A549 (cell line): ENCODE measurements at regions not wholly inside any gene's neighbourhood (a gene's known extent, or its start where the extent isn't known, plus 50 kb on each side); places are given as distances from the start of the nearest gene placed in this dataset.

ENCODE experiments used
- ATAC-seq, 2 experiments: fragments of 200-7000 bp in 1 of 2; fragments of >200 bp in 1 of 2; cut with Nextera tagmentation in 1 of 2; cut with Tn5 transposase in 1 of 2; 3 replicates each; pipeline versions ENCODE4 v1.8.0 to v1.9.1; 2018 to 2020; ENCODE audit warnings: mild to moderate bottlenecking in 1 of 2, moderate library complexity in 1 of 2
- CTCF ChIA-PET: fragments of 300-600 bp; sonication (Branson Sonifier 250); formaldehyde crosslinking; extraction: SDS; loops from one replicate; lab custom pipeline; 2021; ENCODE audit warnings: antibody characterized with exemption, inconsistent platforms; lab: Yijun Ruan, JAX
- POLR2A ChIA-PET: fragments of 350-600 bp; formaldehyde crosslinking; extraction: SDS; loops from one replicate; lab custom pipeline; 2021; ENCODE audit warnings: antibody characterized with exemption, inconsistent platforms; lab: Yijun Ruan, JAX
- DNase-seq, 2 experiments: peaks; one replicate each; pipeline versions ENCODE4 v3.0.0 to v3.0.0-alpha.2; 2011 to 2016; ENCODE audit warnings: low read depth in 1 of 2, low spot score in 1 of 2
- FAIRE-seq: peaks from 2 replicates; lab custom pipeline; 2011; peaks lifted over from hg19 to GRCh38; lab: Jason Lieb, UNC
- H3K27ac ChIP-seq, 2 experiments: fragments of >200 bp; sonication (Bioruptor Twin); formaldehyde crosslinking; 3 replicates each; pipeline ENCODE4 v1.5.1; 2016 to 2017
- H3K4me1 ChIP-seq: fragments of >200 bp; sonication (Bioruptor Twin); formaldehyde crosslinking; 3 replicates; pipeline ENCODE4 v1.6.1; 2016
- H3K4me2 ChIP-seq: fragments of >200 bp; sonication (Bioruptor Twin); formaldehyde crosslinking; 3 replicates; pipeline ENCODE4 v1.6.1; 2016
- H3K4me3 ChIP-seq: fragments of >200 bp; sonication (Bioruptor Twin); formaldehyde crosslinking; 3 replicates; pipeline ENCODE4 v1.5.1; 2016
- H3K9me3 ChIP-seq: fragments of >200 bp; sonication (Bioruptor Twin); formaldehyde crosslinking; 3 replicates; pipeline ENCODE4 v1.6.1; 2016
- BHLHE40 ChIP-seq: IDR thresholded peaks from 2 replicates; pipeline ENCODE4 v1.6.1; 2012; ENCODE audit warnings: low read depth, low read length, inconsistent platforms
- CBX2 ChIP-seq: fragments of 200-600 bp; sonication (generic); IDR thresholded peaks from 2 replicates; pipeline ENCODE4 v1.6.1; 2016; ENCODE audit warnings: low read depth, mild to moderate bottlenecking, borderline replicate concordance
- CEBPB ChIP-seq, 2 experiments: fragments of >200 bp in 1 of 2; sonication (Bioruptor Twin) in 1 of 2; formaldehyde crosslinking in 1 of 2; IDR thresholded peaks; 2 replicates each; pipeline ENCODE4 v1.6.1; 2012 to 2016
- EHF ChIP-seq: fragments of 250-450 bp; sonication (Bioruptor Pico); IDR thresholded peaks from 2 replicates; pipeline ENCODE4 v1.5.0; 2020; ENCODE audit warnings: mild to moderate bottlenecking
- EHMT2 ChIP-seq: fragments of 200-600 bp; sonication (generic); IDR thresholded peaks from 2 replicates; pipeline ENCODE4 v1.6.1; 2016; ENCODE audit warnings: antibody characterized with exemption, low read depth, mild to moderate bottlenecking, moderate library complexity
- FOSB ChIP-seq: fragments of 250-450 bp; sonication (Bioruptor Pico); IDR thresholded peaks from 2 replicates; pipeline ENCODE4 v1.5.0; 2020; ENCODE audit warnings: mild to moderate bottlenecking, moderate library complexity
- FOSL2 ChIP-seq, 2 experiments: fragments of 450-650 bp in 1 of 2; fragments of >200 bp in 1 of 2; sonication (Bioruptor Twin) in 1 of 2; formaldehyde crosslinking; IDR thresholded peaks; 2 replicates each; pipeline versions ENCODE4 v1.5.0 to v1.6.1; 2016 to 2020; ENCODE audit warnings: mild to moderate bottlenecking in 1 of 2, moderate library complexity in 1 of 2
- GATA3 ChIP-seq: IDR thresholded peaks from 2 replicates; pipeline ENCODE4 v1.6.1; 2012; ENCODE audit warnings: borderline replicate concordance
- HOXA7 ChIP-seq: fragments of 250-450 bp; sonication (Bioruptor Pico); IDR thresholded peaks from 2 replicates; pipeline ENCODE4 v1.5.0; 2020; ENCODE audit warnings: mild to moderate bottlenecking, moderate library complexity
- JUN ChIP-seq, 2 experiments: fragments of >200 bp; sonication (Bioruptor Twin); formaldehyde crosslinking; IDR thresholded peaks; 2 replicates in 1 of 2; 3 replicates in 1 of 2; pipeline ENCODE4 v1.6.1; 2016 to 2017
- KDM1A ChIP-seq: fragments of 200-600 bp; sonication (generic); IDR thresholded peaks from 2 replicates; pipeline ENCODE4 v1.6.1; 2016; ENCODE audit warnings: low read depth, mild to moderate bottlenecking
- MAFK ChIP-seq: fragments of 450-650 bp; IDR thresholded peaks from 2 replicates; pipeline ENCODE4 v1.6.1; 2014; ENCODE audit not compliant: partially characterized antibody
- MYC ChIP-seq: IDR thresholded peaks from 2 replicates; pipeline ENCODE4 v1.6.1; 2012; ENCODE audit warnings: mild to moderate bottlenecking, inconsistent platforms, low read length, improper control_type of control experiment, borderline replicate concordance
- NPAS2 ChIP-seq: fragments of 250-450 bp; sonication (Bioruptor Pico); IDR thresholded peaks from 2 replicates; pipeline ENCODE4 v1.8.0; 2022; ENCODE audit warnings: mild to moderate bottlenecking, moderate library complexity, borderline replicate concordance
- NR3C1 ChIP-seq: fragments of >200 bp; sonication (Bioruptor Twin); formaldehyde crosslinking; IDR thresholded peaks from 3 replicates; pipeline ENCODE4 v1.6.1; 2017
- PHF8 ChIP-seq: fragments of 200-600 bp; sonication (generic); IDR thresholded peaks from 2 replicates; pipeline ENCODE4 v1.6.1; 2016; ENCODE audit warnings: low read depth, mild to moderate bottlenecking, antibody characterized with exemption, moderate library complexity, borderline replicate concordance
- SREBF2 ChIP-seq: fragments of 450-650 bp; IDR thresholded peaks from 2 replicates; pipeline ENCODE4 v1.6.1; 2014; ENCODE audit warnings: mild to moderate bottlenecking, moderate library complexity
- TP53 ChIP-seq: fragments of 250-450 bp; sonication (Bioruptor Pico); IDR thresholded peaks from 2 replicates; pipeline ENCODE4 v1.5.0; 2021; ENCODE audit warnings: mild to moderate bottlenecking, moderate library complexity
- ZFP36 ChIP-seq: fragments of 450-650 bp; IDR thresholded peaks from 2 replicates; pipeline ENCODE4 v1.6.1; 2014; ENCODE audit warnings: borderline replicate concordance; ENCODE audit not compliant: partially characterized antibody
- WGBS: methylation state at CpG from one replicate; pipeline ENCODE4 v1.1.6; 2017; ENCODE audit errors: missing lambda C conversion rate; 5-methylcytosine and 5-hydroxymethylcytosine counted together
- TF ChIP-seq, protein P1 (sequence below): fragments of 250-450 bp; sonication (Bioruptor Pico); IDR thresholded peaks from 2 replicates; pipeline ENCODE4 v1.5.0; 2021; ENCODE audit warnings: mild to moderate bottlenecking, moderate library complexity, borderline replicate concordance
- TF ChIP-seq, protein P2 (sequence below): fragments of 250-450 bp; sonication (Bioruptor Pico); IDR thresholded peaks from 2 replicates; pipeline ENCODE4 v1.5.0; 2020; ENCODE audit warnings: low read depth, mild to moderate bottlenecking, moderate library complexity
- TF ChIP-seq, protein P3 (sequence below): fragments of >200 bp; sonication (Bioruptor Twin); formaldehyde crosslinking; IDR thresholded peaks from 3 replicates; pipeline ENCODE4 v1.5.1; 2016
- TF ChIP-seq, protein P4 (sequence below): IDR thresholded peaks from 2 replicates; pipeline ENCODE4 v1.6.1; 2012
- TF ChIP-seq, protein P5 (sequence below): fragments of 150-350 bp; IDR thresholded peaks from 2 replicates; pipeline ENCODE4 v1.6.1; 2014; ENCODE audit warnings: low read depth, mild to moderate bottlenecking, low read length
- TF ChIP-seq, protein P6 (sequence below): fragments of >200 bp; sonication (Bioruptor Twin); formaldehyde crosslinking; IDR thresholded peaks from 2 replicates; pipeline ENCODE4 v1.6.1; 2016
- TF ChIP-seq, protein P7 (sequence below): fragments of 450-650 bp; IDR thresholded peaks from 2 replicates; pipeline ENCODE4 v1.6.1; 2014; ENCODE audit warnings: antibody characterized with exemption

DNA sequence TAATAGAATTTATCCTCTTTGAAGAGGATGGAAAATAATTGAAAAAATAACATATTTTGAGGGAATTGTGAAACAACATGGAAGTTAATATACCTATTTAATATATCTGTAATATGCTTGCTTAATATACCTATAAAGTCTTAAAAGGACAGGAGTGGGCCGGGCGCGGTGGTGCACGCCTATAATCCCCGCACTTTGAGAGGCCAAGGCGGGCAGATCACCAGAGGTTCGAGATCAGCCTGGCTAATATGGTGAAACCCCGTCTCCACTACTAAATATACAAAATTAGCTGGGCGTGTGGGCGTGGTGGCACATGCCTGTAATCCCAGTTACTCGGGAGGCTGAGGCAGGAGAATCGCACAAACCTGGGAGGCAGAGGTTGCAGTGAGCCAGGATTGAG, 254.9 kb downstream of the TMX3 start:
- TF ChIP-seq NPAS2 (CRISPR knock-in tag): no peak
- TF ChIP-seq BHLHE40: no peak
- ChIA-PET CTCF (no interaction called here), POLR2A (no interaction called here)
- Histone ChIP-seq H3K4me3 (no peak overlapping the region), H3K4me2 (no peak overlapping the region), H3K9me3 (no peaks in the 10 kb centered on the region), H3K27ac (no peak overlapping the region), H3K4me1 (no peaks in the 10 kb centered on the region)
- WGBS: 34% methylated on average over 12 of the region's 12 CpGs
- FAIRE-seq: no peak
- no peak for DNase-seq
- no peak for ATAC-seq

DNA sequence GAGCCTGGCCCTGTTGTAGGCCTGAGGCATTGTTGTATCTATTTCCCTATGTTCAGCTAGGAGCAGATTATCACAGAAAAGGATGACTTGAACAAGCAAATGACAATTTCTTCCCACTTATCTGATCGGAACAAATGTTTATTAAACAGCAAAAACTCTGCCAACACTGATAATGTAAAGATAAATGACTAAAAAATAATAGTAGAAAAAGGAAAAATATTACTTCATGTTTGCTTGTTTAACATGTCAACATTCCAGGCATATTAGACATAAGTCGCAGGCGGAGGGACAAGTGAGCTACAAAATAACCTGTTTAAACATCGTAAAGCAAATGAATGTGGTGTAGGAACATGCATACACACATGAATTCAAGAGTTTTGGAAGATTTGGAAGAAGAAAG, 257.9 kb downstream of the TMX3 start:
- no peak for FAIRE-seq
- WGBS: 12% methylated on average over 4 of the region's 4 CpGs
- H3K4me1 ChIP-seq: no peaks in the 10 kb centered on the region
- CTCF ChIA-PET: no interaction called here
- no peak overlapping the region for H3K4me2 ChIP-seq
- POLR2A ChIA-PET: no interaction called here
- no peak overlapping the region for H3K4me3 ChIP-seq
- no peak for DNase-seq
- no peak for ATAC-seq
- TF ChIP-seq FOSB (no peak), KDM1A (no peak), NR3C1 (no peak), EHMT2 (no peak), BHLHE40 (no peak), GATA3 (no peak), HOXA7 (CRISPR knock-in tag) (no peak), CBX2 (no peak), CEBPB (IDR thresholded peaks at IDR 0.05) (no peak)
- TF ChIP-seq, protein P1, sequence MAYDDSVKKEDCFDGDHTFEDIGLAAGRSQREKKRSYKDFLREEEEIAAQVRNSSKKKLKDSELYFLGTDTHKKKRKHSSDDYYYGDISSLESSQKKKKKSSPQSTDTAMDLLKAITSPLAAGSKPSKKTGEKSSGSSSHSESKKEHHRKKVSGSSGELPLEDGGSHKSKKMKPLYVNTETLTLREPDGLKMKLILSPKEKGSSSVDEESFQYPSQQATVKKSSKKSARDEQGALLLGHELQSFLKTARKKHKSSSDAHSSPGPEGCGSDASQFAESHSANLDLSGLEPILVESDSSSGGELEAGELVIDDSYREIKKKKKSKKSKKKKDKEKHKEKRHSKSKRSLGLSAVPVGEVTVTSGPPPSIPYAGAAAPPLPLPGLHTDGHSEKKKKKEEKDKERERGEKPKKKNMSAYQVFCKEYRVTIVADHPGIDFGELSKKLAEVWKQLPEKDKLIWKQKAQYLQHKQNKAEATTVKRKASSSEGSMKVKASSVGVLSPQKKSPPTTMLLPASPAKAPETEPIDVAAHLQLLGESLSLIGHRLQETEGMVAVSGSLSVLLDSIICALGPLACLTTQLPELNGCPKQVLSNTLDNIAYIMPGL (CRISPR knock-in tag): no peak
- H3K27ac ChIP-seq: no peak overlapping the region
- no peaks in the 10 kb centered on the region for H3K9me3 ChIP-seq

DNA sequence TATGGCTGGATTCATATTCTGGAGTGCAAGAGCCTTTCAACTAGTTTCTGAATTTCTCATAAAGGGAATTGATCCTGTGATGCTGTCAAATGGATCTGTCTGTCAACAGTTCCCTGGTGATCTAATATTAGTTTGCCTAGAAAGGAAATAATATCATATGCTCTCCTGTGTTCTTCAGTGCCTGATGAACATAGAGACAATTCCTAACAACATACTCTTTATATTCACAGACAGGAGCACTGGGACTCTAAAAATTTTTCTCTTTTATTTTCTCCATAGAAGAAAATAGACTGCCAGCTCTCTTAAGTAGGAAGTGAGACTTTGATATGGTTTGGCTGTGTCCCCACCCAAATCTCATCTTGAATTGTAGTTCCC, 259.7 kb downstream of the TMX3 start:
- POLR2A ChIA-PET: no interaction called here
- no peaks in the 10 kb centered on the region for H3K4me1 ChIP-seq
- ATAC-seq: no peak
- TF ChIP-seq FOSL2 (IDR thresholded peaks at IDR 0.05) (no peak), FOSL2 (CRISPR knock-in tag; IDR thresholded peaks at IDR 0.05) (no peak), EHMT2 (no peak), GATA3 (no peak), SREBF2 (no peak), MAFK (no peak), TP53 (CRISPR knock-in tag) (no peak), HOXA7 (CRISPR knock-in tag) (no peak), ZFP36 (no peak), JUN (IDR thresholded peaks at IDR 0.05) (no peak), PHF8 (no peak), EHF (CRISPR knock-in tag) (no peak), MYC (no peak)
- TF ChIP-seq, protein P2, sequence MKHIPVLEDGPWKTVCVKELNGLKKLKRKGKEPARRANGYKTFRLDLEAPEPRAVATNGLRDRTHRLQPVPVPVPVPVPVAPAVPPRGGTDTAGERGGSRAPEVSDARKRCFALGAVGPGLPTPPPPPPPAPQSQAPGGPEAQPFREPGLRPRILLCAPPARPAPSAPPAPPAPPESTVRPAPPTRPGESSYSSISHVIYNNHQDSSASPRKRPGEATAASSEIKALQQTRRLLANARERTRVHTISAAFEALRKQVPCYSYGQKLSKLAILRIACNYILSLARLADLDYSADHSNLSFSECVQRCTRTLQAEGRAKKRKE (CRISPR knock-in tag): no peak
- TF ChIP-seq, protein P3, sequence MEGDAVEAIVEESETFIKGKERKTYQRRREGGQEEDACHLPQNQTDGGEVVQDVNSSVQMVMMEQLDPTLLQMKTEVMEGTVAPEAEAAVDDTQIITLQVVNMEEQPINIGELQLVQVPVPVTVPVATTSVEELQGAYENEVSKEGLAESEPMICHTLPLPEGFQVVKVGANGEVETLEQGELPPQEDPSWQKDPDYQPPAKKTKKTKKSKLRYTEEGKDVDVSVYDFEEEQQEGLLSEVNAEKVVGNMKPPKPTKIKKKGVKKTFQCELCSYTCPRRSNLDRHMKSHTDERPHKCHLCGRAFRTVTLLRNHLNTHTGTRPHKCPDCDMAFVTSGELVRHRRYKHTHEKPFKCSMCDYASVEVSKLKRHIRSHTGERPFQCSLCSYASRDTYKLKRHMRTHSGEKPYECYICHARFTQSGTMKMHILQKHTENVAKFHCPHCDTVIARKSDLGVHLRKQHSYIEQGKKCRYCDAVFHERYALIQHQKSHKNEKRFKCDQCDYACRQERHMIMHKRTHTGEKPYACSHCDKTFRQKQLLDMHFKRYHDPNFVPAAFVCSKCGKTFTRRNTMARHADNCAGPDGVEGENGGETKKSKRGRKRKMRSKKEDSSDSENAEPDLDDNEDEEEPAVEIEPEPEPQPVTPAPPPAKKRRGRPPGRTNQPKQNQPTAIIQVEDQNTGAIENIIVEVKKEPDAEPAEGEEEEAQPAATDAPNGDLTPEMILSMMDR: no peak
- TF ChIP-seq, protein P4, sequence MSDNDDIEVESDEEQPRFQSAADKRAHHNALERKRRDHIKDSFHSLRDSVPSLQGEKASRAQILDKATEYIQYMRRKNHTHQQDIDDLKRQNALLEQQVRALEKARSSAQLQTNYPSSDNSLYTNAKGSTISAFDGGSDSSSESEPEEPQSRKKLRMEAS: no peak
- TF ChIP-seq, protein P5, sequence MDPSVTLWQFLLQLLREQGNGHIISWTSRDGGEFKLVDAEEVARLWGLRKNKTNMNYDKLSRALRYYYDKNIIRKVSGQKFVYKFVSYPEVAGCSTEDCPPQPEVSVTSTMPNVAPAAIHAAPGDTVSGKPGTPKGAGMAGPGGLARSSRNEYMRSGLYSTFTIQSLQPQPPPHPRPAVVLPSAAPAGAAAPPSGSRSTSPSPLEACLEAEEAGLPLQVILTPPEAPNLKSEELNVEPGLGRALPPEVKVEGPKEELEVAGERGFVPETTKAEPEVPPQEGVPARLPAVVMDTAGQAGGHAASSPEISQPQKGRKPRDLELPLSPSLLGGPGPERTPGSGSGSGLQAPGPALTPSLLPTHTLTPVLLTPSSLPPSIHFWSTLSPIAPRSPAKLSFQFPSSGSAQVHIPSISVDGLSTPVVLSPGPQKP: no peak
- TF ChIP-seq, protein P6, sequence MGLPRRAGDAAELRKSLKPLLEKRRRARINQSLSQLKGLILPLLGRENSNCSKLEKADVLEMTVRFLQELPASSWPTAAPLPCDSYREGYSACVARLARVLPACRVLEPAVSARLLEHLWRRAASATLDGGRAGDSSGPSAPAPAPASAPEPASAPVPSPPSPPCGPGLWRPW: no peak
- TF ChIP-seq, protein P7, sequence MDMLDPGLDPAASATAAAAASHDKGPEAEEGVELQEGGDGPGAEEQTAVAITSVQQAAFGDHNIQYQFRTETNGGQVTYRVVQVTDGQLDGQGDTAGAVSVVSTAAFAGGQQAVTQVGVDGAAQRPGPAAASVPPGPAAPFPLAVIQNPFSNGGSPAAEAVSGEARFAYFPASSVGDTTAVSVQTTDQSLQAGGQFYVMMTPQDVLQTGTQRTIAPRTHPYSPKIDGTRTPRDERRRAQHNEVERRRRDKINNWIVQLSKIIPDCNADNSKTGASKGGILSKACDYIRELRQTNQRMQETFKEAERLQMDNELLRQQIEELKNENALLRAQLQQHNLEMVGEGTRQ: no peak
- H3K4me2 ChIP-seq: no peak overlapping the region
- CTCF ChIA-PET: no interaction called here
- no peak overlapping the region for H3K4me3 ChIP-seq
- no peak for FAIRE-seq
- H3K9me3 ChIP-seq: no peaks in the 10 kb centered on the region
- no peak for DNase-seq
- H3K27ac ChIP-seq: no peak overlapping the region
